Mucosa of descending colon (tissue), 3 donors: ENCODE measurements at regions not wholly inside any gene's neighbourhood (a gene's known extent, or its start where the extent isn't known, plus 50 kb on each side); places are given as distances from the start of the nearest gene placed in this dataset.

Experiments
- ATAC-seq: fragments of 200-7000 bp; cut with Tn5 transposase; one replicate; pipeline ENCODE4 v1.9.1; 2020; ENCODE audit warnings: mild to moderate bottlenecking, moderate library complexity
- DNase-seq, 3 donors: peaks; one replicate each; pipeline ENCODE4 v3.0.0-alpha.2; 2020
- H3K36me3 ChIP-seq: fragments of 200-600 bp; one replicate; pipeline ENCODE4 v1.8.0; 2021; ENCODE audit warnings: low read depth, mild to moderate bottlenecking
- H3K4me1 ChIP-seq: fragments of 200-600 bp; one replicate; pipeline ENCODE4 v1.8.0; 2021; ENCODE audit warnings: low read depth, mild to moderate bottlenecking
- H3K4me3 ChIP-seq: fragments of 200-600 bp; one replicate; pipeline ENCODE4 v1.8.0; 2021; ENCODE audit warnings: mild to moderate bottlenecking
- H3K9me3 ChIP-seq: fragments of 200-600 bp; one replicate; pipeline ENCODE4 v1.8.0; 2021; ENCODE audit warnings: mild to moderate bottlenecking
- intact Hi-C, 2 donors: fragments of 100-400 bp; cut with DNase I in 1 of 2; cut with micrococcal nuclease in 1 of 2; formaldehyde crosslinking; loops; one replicate each; pipeline versions ENCODE4 v1.11.0 to v1.11.1; 2022; cut with DNase I, micrococcal nuclease
- TF ChIP-seq, protein P1 (sequence below): fragments of 200-600 bp; IDR thresholded peaks from one replicate; pipeline ENCODE4 v1.8.0; 2022; ENCODE audit warnings: antibody characterized with exemption, mild to moderate bottlenecking
- donor health status: DM: no; HTN: no; CAD: no; lungs with moderate emphysema.
- donor health status: DM: no; HTN: no; CAD: no.
- donor health status: DM: no; HTN: yes; CAD: no.

GRCh38 chr21:31566611-31567010 is 92.9 kb upstream of the SOD1 start:
- intact Hi-C loops: no loop called here
- TF ChIP-seq, protein P1, sequence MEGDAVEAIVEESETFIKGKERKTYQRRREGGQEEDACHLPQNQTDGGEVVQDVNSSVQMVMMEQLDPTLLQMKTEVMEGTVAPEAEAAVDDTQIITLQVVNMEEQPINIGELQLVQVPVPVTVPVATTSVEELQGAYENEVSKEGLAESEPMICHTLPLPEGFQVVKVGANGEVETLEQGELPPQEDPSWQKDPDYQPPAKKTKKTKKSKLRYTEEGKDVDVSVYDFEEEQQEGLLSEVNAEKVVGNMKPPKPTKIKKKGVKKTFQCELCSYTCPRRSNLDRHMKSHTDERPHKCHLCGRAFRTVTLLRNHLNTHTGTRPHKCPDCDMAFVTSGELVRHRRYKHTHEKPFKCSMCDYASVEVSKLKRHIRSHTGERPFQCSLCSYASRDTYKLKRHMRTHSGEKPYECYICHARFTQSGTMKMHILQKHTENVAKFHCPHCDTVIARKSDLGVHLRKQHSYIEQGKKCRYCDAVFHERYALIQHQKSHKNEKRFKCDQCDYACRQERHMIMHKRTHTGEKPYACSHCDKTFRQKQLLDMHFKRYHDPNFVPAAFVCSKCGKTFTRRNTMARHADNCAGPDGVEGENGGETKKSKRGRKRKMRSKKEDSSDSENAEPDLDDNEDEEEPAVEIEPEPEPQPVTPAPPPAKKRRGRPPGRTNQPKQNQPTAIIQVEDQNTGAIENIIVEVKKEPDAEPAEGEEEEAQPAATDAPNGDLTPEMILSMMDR: no peak
- ATAC-seq: no peak

GRCh38 chr21:31566064-31566463 is 93.4 kb upstream of the SOD1 start:
- no peak for ATAC-seq
- Histone ChIP-seq H3K4me1 (no peaks in the 10 kb centered on the region), H3K36me3 (no peaks in the 10 kb centered on the region), H3K4me3 (no peak overlapping the region), H3K9me3 (no peaks in the 10 kb centered on the region)
- no peak for DNase-seq
- TF ChIP-seq, protein P1: no peak
- intact Hi-C loops: no loop called here

More at GRCh38 chr21:31566611-31567010, 92.9 kb upstream of the SOD1 start:
- no peak for DNase-seq
- no peak overlapping the region for H3K4me3 ChIP-seq
- no peaks in the 10 kb centered on the region for H3K36me3 ChIP-seq
- no peaks in the 10 kb centered on the region for H3K9me3 ChIP-seq
- no peaks in the 10 kb centered on the region for H3K4me1 ChIP-seq

DNA sequence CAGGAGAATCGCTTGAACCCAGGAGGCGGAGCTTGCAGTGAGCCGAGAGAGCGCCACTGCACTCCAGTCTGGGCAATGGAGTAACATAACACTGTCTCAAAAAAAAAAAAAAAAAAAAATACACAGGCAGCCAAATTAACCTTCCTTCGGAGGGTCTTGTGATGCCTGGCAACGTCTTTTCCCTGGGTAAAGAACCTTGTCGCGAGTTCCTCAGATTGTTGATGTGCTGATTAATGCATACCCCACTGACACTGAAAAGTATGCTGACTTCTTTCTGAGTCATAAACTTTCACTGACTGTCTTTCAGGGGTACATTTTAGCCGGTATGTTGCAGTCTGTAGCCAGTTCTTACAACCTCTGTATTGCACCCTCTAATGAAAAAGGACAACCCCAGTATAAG is 95.1 kb upstream of the SOD1 start:
- TF ChIP-seq, protein P1: no peak
- ATAC-seq: no peak
- intact Hi-C loops: no loop called here

DNA sequence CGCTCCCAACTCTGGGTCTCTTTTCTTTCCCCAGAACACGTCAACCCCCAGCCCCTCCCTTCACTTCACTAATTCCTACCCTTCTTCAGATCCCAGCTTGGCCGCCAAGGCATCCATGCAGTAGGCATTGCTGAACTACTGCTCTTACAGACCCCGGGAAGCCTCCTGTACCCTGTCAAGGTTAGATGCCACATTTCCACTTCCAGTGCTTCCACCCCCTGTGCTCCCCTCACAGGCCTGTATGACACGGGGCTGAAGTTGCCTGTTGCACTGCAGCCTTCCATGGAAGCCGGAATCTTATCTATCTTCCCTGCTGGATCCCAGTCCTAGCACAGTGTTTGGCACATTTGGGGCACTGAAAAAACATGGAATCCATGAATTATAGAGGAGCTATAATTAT is 99.0 kb upstream of the SOD1 start:
- Histone ChIP-seq H3K36me3 (no peaks in the 10 kb centered on the region), H3K4me3 (no peak overlapping the region), H3K9me3 (no peaks in the 10 kb centered on the region), H3K4me1 (peaks cover 12% of the 10 kb centered on the region)
- TF ChIP-seq, protein P1: no peak
- intact Hi-C loops: no loop called here
- ATAC-seq (no peak), DNase-seq (no peak)

More for the DNA sequence above, 95.1 kb upstream of the SOD1 start:
- Histone ChIP-seq H3K4me3 (no peak overlapping the region), H3K36me3 (no peaks in the 10 kb centered on the region), H3K4me1 (peaks cover 4% of the 10 kb centered on the region), H3K9me3 (no peaks in the 10 kb centered on the region)
- no peak for DNase-seq

- Histone ChIP-seq H3K4me1 (peaks cover 12% of the 10 kb centered on the region), H3K9me3 (no peaks in the 10 kb centered on the region), H3K36me3 (no peaks in the 10 kb centered on the region), H3K4me3 (peak overlapping the region; percentile 42)
- DNase-seq (peak; percentile 93 to 95 (median 94)), ATAC-seq (peak; percentile 91)
- TF ChIP-seq, protein P1: no peak
- intact Hi-C loops: no loop called here
Measured at GRCh38 chr21:31559368-31560119, 99.9 kb upstream of the SOD1 start.
